RPMI7951 (cell line): ENCODE measurements at regions not wholly inside any gene's neighbourhood (a gene's known extent, or its start where the extent isn't known, plus 50 kb on each side); places are given as distances from the start of the nearest gene placed in this dataset.

Source experiments
- DNase-seq: peaks from one replicate; pipeline ENCODE4 v3.0.0-alpha.2; 2012; ENCODE audit warnings: low read depth

- DNase-seq = no peak
Observed at GRCh38 chr10:88059190-88059589, 195.8 kb downstream of the PTEN start.

- no peak for DNase-seq
Observed at GRCh38 chr10:88060762-88061161, 197.3 kb downstream of the PTEN start.

- DNase-seq = peak; percentile 37
Observed at GRCh38 chr10:88062385-88062784, 199.0 kb downstream of the PTEN start.

- DNase-seq = peak; percentile 29
Observed at GRCh38 chr10:88062798-88063472, 199.5 kb downstream of the PTEN start.

GRCh38 chr10:88063861-88064557 is 200.6 kb downstream of the PTEN start:
- no peak for DNase-seq

GRCh38 chr10:88064608-88065382 is 201.4 kb downstream of the PTEN start:
- DNase-seq = peak; percentile 50

- no peak for DNase-seq
Observed at GRCh38 chr10:88065383-88066049, 202.1 kb downstream of the PTEN start.

- DNase-seq = no peak
Observed at GRCh38 chr10:88066319-88066718, 202.9 kb downstream of the PTEN start.

GRCh38 chr10:88066876-88067275 is 203.5 kb downstream of the PTEN start:
- DNase-seq = no peak

- no peak for DNase-seq
Observed at GRCh38 chr10:88067737-88068136, 204.3 kb downstream of the PTEN start.

GRCh38 chr10:88069338-88069737 is 205.9 kb downstream of the PTEN start:
- no peak for DNase-seq

GRCh38 chr10:88070080-88070880 is 206.9 kb downstream of the PTEN start:
- peak; percentile 66 for DNase-seq

- DNase-seq = peak; percentile 41
Observed at GRCh38 chr10:88071879-88072278, 208.5 kb downstream of the PTEN start.

GRCh38 chr10:88073682-88074081 is 210.3 kb downstream of the PTEN start:
- peak; percentile 55 for DNase-seq

GRCh38 chr10:88074971-88075370 is 211.5 kb downstream of the PTEN start:
- DNase-seq = no peak

- no peak for DNase-seq
Observed at GRCh38 chr10:88076027-88076880, 212.8 kb downstream of the PTEN start.

- no peak for DNase-seq
Observed at GRCh38 chr10:88077977-88078376, 214.6 kb downstream of the PTEN start.

- DNase-seq = peak; percentile 56
Observed at GRCh38 chr10:88080213-88080612, 216.8 kb downstream of the PTEN start.

GRCh38 chr10:88081457-88082054 is 218.1 kb downstream of the PTEN start:
- DNase-seq = no peak

GRCh38 chr10:88082391-88082790 is 219.0 kb downstream of the PTEN start:
- no peak for DNase-seq
